CD4-positive, alpha-beta T cell treated with Interleukin-15 for 4 hours (primary cell): ENCODE measurements at regions not wholly inside any gene's neighbourhood (a gene's known extent, or its start where the extent isn't known, plus 50 kb on each side); places are given as distances from the start of the nearest gene placed in this dataset.

Experiments
- DNase-seq: peaks from one replicate; pipeline ENCODE4 v3.0.0-alpha.2; 2020; ENCODE audit warnings: low spot score

GRCh38 chr15:45743426-45744235 lies 108.8 kb downstream of the SQOR start:
- DNase-seq: no peak

GRCh38 chr15:45744236-45744589 lies 109.4 kb downstream of the SQOR start:
- DNase-seq: no peak

GRCh38 chr15:45747426-45747825 lies 112.6 kb downstream of the SQOR start:
- DNase-seq: no peak

GRCh38 chr15:45751629-45752028 lies 116.8 kb downstream of the SQOR start:
- no peak for DNase-seq

- DNase-seq: no peak
These were observed 125.1 kb downstream of the SQOR start for GRCh38 chr15:45759936-45760335.

- DNase-seq: no peak
These were observed 127.9 kb downstream of the SQOR start for GRCh38 chr15:45762726-45763125.

GRCh38 chr15:45763170-45763869 lies 128.5 kb downstream of the SQOR start:
- DNase-seq: no peak

- DNase-seq: no peak
These were observed 138.3 kb downstream of the SQOR start for GRCh38 chr15:45773149-45773548.

GRCh38 chr15:45776772-45777171 lies 141.9 kb downstream of the SQOR start:
- DNase-seq: no peak

- DNase-seq: no peak
These were observed 143.0 kb downstream of the SQOR start for GRCh38 chr15:45777781-45778180.

- DNase-seq: no peak
These were observed 145.5 kb downstream of the SQOR start for GRCh38 chr15:45780352-45780751.

GRCh38 chr15:45784656-45785055 lies 149.8 kb downstream of the SQOR start:
- DNase-seq: no peak

GRCh38 chr15:45785897-45786296 lies 151.1 kb downstream of the SQOR start:
- no peak for DNase-seq

- DNase-seq: no peak
These were observed 155.6 kb downstream of the SQOR start for GRCh38 chr15:45790325-45790943.

GRCh38 chr15:45794304-45794703 lies 159.5 kb downstream of the SQOR start:
- no peak for DNase-seq

GRCh38 chr15:45794712-45795439 lies 160.0 kb downstream of the SQOR start:
- DNase-seq: no peak

- DNase-seq: no peak
These were observed 160.7 kb downstream of the SQOR start for GRCh38 chr15:45795440-45796069.

GRCh38 chr15:45796433-45796832 lies 161.6 kb downstream of the SQOR start:
- DNase-seq: no peak

GRCh38 chr15:45799508-45799907 lies 164.7 kb downstream of the SQOR start:
- no peak for DNase-seq

- no peak for DNase-seq
These were observed 166.7 kb downstream of the SQOR start for GRCh38 chr15:45801543-45801942.

GRCh38 chr15:45802140-45802539 lies 167.3 kb downstream of the SQOR start:
- no peak for DNase-seq

GRCh38 chr15:45804028-45804427 lies 169.2 kb downstream of the SQOR start:
- DNase-seq: no peak
